ENCODE measurements at regions not wholly inside any gene's neighbourhood (a gene's known extent, or its start where the extent isn't known, plus 50 kb on each side); places are given as distances from the start of the nearest gene placed in this dataset.
"Not testable (repeated sequence)": the region's sequence is repeated elsewhere in the genome, so short reads cannot be mapped to it uniquely, and the experiment has no call there.

DNA sequence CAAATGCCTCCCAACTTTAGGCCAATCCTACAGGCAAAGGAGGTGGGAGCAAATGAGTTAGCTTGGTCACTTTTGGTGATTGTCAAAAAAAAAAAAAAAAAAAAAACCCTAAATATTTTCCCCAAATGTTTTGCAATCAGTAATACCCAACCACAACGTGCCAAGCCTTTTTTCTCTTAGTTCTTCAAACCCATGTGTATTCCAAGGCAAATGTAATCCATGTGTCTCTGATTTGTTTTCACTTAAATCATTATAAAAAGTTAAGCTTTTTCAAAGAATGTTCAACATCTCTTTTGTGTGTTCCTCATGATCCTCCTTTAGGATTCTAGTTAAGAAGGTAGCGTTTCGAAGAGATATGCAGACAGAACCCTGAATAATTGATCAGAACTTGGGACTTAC lies 328.4 kb downstream of the PAPSS1 start:
- no peak for DNase-seq (ENCODE audit: low read depth, low spot score)

DNA sequence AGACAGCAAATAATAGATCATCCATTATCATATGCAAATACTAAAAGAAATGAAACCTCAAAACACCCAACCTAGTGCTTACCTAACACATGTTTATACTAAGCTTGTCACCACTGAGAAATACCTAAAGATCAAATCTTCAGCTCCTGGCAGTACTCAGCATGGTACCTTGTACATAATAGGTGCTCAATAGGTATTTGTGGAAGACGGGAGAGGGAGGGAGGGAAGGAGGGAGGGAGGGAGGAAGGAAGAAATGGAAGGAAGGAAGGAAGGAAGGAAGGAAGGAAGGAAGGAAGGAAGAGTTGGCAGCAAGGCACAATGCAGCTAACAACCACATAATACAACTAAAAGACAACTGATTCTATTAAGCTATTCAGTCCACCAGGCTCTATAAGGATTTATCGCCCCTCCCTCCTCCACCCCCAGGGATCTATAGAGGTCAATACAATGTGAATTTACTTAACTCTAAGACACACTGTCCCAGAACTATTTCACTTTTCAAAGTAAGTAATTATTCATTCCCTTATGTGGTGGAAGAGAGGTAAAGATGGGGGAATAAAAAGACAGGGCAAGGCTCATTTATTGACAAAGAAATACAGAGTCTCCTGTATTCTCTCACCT lies 328.9 kb downstream of the PAPSS1 start:
- no peak for DNase-seq (ENCODE audit: low read depth, low spot score)

DNA sequence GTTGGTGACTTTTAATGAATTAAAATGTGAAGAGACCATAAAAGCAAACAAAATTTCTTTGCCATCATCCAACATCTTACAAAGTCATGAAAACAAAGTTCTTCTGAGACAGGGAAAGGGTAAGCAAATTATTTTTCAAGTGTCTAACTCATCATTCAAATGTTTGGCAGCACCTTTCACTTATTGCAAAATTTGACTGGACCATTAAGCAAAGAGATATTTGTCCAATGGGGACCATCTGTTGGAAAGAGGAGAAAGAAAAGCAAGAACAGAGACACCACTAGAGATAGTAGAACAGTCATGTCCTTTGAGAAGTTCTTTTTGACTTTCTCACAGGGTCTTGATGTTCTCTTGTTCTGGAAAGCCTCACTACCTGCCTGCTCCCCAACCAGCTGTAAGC lies 330.1 kb downstream of the PAPSS1 start:
- no peak for DNase-seq (ENCODE audit: low read depth, low spot score)

DNA sequence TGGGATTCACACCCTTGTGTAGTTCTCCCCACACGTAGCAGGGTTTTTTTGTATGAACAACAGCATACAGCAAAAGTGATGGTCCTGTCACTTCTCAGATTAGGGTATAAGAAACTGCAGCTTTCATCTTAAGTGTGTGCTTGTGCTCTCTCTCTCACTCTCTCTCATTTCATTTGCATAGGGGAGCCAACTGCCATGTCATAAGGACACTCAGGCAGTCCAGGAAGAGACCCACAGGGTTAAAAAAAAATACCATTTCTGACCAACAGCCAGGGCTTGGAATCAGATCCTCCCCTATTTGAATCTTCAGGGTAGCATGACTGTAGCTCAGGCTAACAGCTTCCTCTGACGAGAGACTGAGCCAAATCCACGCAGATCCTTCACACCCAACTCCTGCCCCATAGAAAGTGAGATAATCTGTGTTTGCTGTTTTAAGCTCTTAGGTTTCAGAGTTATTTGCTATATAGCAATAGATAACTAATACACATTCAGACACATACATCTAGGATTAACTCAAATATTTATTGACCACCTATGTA lies 331.2 kb downstream of the PAPSS1 start:
- no peak for DNase-seq (ENCODE audit: low read depth, low spot score)

DNA sequence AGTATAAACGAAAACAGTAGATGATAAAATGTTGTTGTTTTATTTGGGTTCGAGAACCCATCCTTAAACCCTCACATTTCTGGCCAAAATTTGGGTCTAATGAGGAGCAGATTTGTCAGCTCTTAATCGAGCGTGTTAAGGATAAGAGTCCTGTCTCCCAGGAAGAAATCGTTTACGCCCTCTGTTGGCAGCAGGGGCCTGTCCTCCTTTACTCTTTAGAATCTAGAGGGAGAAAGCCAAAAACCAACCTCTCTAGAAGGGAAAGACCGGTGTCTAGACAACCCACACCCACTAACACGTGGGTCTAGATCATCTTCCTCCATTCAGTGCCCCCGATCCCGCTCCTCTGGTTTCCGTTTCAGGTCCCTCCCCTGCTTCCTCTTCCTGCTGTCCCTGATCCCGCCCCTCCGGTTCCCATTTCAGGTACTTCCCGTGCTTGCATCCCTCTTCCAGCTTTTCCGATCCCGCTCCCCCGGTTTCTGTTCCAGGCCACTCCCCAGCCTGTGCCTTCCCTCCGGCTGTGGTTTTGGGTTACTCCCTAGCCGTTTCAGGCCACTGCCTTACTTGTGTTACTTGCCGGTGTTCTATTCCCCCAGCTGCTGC lies 339.1 kb downstream of the PAPSS1 start:
- no peak for DNase-seq (ENCODE audit: low read depth, low spot score)

DNA sequence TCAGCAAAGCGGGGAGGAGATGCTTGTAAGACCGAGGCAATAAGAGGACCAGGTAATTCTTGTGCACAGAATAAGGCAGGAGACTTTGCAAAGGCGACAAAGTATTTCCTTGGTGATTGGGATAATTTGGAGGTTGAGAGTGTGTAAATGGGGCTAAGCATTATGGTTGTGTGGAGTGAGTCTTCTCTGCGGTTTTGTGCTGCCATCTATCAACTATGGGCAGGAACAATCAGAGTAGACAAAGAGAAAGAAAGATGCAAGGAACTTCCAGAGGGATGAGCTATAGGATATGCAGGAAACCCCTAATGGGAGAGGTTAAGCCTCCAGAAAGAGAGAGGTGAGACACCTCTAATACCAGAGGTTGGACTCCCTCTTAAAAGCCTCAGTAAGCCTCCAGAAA lies 339.8 kb downstream of the PAPSS1 start:
- DNase-seq (ENCODE audit: low read depth, low spot score), result no peak

DNA sequence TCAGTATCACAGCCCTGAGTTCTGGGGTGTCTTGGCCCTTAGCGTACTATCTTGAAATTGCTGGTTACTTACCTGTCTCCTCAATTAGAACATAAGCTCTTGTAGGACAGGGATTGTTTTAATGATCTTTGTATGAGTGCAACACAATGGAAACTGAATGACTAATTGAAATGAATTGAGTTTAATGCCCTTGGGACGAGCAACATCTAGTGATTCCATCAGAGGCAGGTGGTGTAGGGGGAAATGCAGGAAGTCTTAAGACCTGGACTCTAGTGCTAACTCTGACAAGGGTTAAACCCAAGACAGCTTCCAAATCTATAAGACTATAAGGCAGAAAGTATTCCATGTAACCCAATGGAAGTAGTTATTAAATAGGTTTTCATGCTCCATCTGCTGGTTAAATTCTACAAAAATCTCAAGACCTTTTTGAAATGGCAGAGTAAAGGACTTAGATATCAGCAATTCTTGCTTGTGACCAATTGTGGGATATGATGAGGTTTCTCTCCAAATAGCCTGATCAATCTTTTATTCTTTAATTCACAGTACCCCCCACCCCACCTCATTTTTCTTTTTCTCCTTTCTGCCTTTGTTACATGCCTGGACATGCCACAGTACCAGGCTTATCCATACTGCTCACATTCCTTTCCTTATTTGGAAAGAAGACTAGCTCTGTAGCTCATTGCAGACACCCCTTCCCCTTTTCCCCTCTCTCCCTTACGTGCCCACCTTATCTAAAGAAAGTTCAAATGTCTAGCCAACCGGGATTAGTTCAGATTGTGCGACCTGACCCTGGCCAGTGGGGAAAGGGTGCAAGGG lies 340.8 kb downstream of the PAPSS1 start:
- DNase-seq (ENCODE audit: low read depth, low spot score), result peak; percentile 14

DNA sequence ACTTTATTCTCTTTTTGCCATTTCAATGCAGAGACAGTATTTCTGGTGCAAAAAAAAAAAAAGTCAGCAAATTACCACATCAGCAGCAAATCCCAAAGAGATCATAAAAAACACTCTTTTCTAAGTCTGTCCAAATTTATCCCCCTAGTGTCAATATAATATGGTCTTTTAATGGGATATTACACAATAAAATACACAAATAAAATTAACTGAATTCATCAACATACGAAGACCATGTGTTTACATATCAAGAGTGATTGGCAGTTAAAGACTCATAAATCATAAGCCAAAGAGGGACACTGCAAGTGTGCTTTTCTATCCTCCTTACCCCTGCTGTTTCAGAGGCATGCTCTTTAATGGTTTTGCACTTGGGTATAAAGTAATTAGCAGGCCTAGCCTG lies 340.2 kb upstream of the DKK2 start:
- DNase-seq (ENCODE audit: low read depth, low spot score), result no peak

DNA sequence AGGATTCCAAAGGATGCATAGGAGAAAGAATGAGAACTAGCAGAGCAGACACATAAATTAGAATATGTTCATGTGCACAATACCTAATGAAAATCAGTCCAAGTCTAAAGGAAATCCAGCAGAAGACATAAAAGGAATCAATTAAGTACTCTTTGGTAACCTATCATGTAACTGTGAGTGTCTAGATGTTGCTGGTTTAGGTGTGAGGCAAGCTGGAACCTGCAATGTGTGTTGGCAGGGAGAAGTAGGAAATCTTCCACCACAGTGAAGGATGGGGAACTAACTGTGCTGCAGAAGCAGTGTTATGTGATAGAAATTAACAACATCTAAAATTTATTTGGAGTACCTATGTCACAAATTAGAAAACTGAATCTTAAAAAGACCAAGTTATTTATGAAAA lies 330.8 kb upstream of the DKK2 start:
- no peak for DNase-seq (ENCODE audit: low read depth, low spot score)

DNA sequence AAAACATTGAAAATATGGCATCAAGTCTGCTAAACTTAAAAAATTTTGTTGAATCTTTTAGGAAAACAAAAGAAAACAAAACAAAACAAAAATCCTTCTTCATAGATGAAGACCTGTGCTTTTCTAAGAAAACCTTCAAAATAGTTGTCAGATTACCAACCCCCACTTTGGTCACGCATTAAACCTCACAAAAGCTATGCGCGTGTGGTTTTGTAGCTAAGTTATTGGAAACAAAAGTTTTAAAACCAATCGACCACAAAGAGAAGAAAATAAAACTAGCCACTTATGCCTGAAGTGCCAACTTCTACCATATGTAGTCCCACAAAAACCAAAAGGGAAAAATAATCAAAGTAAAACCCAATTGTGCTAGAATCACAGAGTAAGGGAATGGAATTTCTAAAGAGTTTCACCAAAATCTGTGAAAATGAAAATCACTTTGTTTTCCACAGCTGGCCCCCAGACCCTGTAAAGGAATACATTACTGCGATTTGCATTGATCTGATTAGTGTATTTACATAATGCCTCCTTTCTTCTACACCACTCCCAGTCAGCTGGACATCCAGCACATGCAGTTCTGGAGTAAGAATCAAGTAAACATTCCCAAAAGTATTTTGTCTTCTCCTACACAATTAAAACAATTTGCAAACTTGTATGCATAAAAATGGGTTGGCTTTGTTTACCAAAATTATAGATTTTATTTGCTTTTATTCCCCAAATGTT lies 330.1 kb upstream of the DKK2 start:
- DNase-seq (ENCODE audit: low read depth, low spot score), result no peak

DNA sequence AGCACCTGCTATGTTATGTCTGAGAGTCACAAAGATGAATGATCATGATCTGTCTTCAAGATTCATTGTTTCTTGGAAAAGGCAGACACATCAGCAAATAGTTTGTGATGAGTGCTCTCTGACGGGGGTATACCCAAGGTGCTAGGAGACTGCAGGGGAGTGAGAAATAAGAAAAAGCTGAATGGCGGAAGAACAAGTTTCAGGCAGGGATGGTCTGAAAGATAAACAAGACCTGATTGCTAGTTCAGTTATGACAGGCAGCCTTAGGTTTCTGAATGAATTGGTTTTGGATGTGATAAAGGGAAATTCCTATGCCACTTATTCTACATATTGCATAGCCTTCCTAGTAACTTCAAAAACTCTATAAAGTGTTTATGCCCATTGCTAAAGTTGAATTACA lies 327.0 kb upstream of the DKK2 start:
- DNase-seq (ENCODE audit: low read depth, low spot score), result no peak

DNA sequence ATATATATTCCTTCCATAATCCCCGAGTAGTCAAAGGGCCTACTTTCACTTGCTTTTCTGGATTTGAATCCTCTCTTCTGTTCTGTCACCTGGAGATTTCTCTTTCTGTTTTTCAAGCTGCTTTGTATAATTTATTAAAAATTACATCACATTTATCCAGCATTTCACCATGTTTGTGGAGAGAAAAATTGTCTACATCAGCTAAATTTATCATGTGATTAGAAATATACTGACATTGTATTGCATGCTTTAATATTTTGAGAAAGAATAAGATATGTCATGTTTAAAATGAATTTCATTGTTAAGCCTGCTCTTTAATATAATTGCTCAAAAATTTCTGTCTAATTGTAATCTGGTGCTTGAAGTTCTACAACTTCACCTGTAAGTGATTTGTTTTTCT lies 323.1 kb upstream of the DKK2 start:
- no peak for DNase-seq (ENCODE audit: low read depth, low spot score)

DNA sequence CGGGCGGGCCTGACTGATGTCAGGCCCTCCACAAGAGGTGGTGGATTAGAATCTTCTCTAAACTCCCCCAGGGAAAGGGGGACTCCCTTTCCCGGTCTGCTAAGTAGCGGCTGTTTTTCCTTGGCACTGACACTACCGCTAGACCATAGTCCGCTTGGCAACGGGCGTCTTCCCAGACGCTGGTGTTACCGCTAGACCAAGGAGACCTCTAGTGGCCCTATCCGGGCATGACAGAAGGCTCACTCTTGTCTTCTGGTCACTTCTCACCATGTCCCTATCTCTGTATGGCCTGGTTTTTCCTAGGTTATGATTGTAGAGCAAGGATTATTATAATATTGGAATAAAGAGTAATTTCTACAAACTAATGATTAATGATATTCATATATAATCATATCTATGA lies 318.2 kb upstream of the DKK2 start:
- DNase-seq (ENCODE audit: low read depth, low spot score), result peak; percentile 58

DNA sequence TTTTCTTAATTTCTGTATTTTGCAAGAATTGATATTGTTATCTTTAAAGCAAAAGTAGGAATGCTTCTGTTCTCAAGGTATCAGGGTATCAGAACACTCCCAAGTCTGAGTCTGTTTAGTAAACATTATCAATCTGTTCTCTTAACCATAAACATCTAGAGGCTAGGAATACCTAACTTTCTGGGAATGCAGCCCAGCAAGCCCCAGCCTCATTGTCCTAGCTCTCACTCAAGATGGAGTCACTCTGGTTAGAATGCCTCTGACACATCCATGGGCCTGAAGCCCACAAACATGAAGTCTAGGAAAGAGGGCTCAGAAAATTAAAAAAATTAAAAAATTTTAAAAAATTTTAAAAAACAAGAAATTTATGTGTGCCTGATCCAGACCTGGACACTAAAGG lies 315.1 kb upstream of the DKK2 start:
- peak; percentile 50 for DNase-seq (ENCODE audit: low read depth, low spot score)

DNA sequence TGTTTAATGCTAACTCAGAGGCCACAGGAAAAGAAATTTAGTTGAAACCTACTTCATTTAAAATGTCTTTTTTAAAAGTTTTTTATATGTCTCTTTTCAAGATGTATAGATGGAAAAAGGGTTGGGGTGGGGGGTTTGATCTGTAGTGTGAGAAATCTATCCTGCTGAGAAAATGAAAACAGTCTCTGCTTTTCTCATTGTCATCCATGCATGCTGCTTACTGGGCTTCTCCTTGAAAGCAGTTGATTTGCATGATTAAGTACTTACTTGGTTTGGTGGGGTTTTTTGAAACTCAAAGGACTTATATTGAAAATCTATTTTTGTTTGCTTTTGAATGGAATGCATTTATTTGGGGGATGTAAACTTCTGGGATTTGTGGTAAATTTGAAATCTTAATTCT lies 313.6 kb upstream of the DKK2 start:
- peak; percentile 4 for DNase-seq (ENCODE audit: low read depth, low spot score)

DNA sequence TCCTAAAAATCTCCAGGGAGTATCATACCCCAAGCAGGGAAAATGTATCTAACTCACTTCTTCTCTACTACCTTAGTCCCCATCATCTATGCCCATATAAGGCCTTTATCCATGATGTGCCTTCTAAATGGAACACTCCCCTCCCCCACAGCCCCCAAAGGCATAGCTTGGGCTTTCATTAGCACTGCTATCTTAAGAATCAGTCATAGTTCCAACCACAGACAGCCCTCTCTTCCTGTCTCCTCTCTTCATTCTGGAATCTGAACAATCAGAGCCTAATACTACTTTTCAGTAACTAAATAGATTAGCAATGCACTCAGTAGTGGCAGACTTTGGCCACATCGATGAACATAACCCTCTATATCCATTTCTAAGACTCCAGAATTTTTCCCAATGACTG lies 313.2 kb upstream of the DKK2 start:
- DNase-seq (ENCODE audit: low read depth, low spot score), result peak; percentile 61

DNA sequence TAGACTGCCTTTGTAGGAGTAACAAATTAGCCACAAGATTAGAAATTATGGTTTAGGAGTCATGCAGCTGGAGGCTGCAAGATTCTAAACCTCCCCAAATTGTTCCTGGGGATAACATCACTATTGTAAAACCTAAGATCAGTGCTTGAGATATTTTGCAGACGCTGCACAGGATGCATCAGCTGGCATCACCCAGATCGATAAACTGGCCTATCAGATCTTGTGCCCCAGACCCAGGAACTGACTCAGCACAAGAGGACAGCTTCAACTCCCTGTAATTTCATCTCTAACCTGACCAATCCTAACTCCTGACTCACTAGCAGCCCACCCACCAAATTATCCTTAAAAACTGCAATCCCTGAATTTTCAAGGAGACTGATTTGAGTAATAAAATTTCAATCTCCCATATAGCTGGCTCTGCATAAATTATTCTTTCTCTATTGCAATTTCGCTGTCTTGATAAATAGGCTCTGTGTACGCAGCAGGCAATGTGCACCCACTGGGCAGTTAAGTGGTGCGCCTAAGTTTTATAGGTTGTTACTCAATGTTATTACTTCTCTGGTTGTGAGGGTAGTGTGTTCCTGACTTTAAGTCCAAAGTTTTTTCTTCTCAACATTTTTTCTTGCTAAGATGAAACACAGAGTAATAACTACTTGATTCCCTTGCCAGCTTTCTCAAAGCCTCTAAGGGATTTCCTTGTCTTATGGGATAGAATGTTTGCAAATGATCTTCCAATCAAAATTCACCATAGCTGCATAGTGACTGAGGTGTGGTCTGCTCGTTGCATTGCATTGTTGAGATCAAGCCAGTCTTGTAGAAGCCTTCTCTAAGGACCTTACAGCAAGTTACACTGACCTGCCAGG lies 312.3 kb upstream of the DKK2 start:
- no peak for DNase-seq (ENCODE audit: low read depth, low spot score)

DNA sequence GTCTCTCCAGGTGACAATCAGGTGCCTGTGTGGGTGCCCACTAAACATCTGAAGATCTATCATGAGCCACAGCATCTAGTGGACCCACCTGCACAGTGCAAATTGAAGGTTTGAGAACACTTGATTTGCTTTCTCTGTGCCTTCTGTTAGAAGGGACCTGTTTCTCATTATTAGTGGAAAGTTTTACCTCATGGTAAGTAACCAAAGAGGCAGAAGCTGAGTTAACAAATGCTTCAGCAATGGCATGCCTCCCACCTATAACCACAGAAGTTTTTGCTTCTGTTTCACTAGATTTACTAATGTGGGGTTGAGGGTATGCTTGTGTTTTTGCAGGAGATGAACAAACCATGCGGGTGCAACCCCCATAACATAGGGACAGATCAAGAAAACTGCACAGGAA lies 297.4 kb upstream of the DKK2 start:
- DNase-seq (ENCODE audit: low read depth, low spot score), result no peak

DNA sequence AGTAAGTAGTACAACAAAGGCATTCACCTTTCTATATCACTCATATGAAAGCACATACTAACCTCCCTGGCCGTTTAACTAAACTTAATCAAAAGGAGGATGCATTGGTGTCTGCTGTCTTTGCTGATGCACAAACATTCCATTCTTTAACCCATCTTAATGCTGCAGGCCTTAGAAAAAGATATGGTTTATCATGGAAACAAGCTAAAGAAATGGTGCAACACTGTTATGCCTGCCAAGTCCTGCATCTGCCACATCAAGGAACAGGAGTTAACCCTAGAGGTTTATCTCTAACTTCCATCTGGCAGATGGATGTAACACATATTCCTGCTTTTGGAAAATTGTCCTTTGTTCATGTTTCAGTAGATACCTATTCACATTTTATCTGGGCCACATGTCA lies 296.5 kb upstream of the DKK2 start:
- not testable (repeated sequence) for DNase-seq (ENCODE audit: low read depth, low spot score)

DNA sequence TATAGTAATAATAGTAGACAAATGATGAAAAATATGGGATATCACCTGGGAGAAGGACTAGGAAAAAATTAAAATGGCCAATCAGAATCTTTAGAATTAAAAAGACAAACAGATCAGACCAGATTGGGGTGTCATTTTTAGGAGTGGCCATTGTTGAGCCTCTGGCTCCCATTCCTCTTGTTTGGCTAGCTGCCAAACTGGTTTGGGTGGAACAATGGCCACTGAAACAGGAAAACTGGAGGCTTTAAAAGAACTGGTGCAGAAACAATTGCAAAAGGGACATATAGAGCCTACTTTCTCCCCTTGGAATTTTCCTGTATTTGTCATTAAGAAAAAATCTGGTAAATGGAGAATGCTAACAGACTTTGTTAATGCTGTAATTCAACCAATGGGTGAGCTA lies 294.8 kb upstream of the DKK2 start:
- no peak for DNase-seq (ENCODE audit: low read depth, low spot score)

DNA sequence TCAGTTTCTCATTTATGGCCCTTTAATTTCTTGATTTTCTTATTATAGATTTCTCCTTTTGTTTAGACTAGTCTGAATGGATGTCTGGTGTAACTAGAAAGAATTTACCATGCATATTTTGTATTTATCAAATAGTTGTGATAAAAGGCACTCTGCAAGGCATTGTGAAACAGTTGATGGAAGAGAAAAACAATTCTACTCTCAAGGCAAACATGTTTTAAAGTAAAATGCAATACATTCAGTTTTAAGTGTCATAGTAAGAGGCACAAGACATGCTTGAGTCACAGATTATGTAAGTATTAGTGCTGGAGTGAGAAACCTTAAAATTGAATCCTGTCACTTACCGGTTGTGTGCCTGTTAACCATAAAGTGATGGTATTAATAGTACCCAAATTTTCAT lies 283.3 kb upstream of the DKK2 start:
- no peak for DNase-seq (ENCODE audit: low read depth, low spot score)

Measured in ELF-1 (cell line).